HG02642 (cell line): ENCODE measurements at regions not wholly inside any gene's neighbourhood (a gene's known extent, or its start where the extent isn't known, plus 50 kb on each side); places are given as distances from the start of the nearest gene placed in this dataset.

ENCODE experiments used
- ATAC-seq: cut with Tn5 transposase; IDR thresholded peaks from one replicate; pipeline ENCODE4 v1.9.1; 2021; ENCODE audit warnings: mild to moderate bottlenecking; ENCODE audit not compliant: unreplicated experiment, poor library complexity

- ATAC-seq = no peak
Measured at GRCh38 chr13:64369121-64369520, 2861.0 kb downstream of the PCDH9 start.

GRCh38 chr13:64362564-64362963 lies 2867.6 kb downstream of the PCDH9 start:
- no peak for ATAC-seq

DNA sequence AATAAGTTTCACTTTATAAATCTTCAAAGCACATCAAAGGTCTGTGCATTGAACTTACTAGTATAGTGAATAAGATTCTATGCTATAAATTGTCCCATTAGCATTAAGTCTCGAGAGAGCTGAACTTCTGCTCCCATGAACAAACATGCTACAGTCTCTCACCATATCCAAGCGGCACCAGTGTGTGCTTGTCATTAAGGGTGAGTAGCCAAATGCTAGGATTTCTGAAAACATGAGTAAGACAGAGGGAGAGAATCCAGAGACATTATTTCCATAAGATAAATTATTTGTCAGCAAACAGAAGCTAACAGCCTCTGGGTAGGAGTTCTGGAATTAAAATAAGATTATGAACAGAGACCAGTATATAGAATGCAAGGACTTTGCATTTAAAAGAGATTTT lies 2882.5 kb downstream of the PCDH9 start:
- no peak for ATAC-seq

DNA sequence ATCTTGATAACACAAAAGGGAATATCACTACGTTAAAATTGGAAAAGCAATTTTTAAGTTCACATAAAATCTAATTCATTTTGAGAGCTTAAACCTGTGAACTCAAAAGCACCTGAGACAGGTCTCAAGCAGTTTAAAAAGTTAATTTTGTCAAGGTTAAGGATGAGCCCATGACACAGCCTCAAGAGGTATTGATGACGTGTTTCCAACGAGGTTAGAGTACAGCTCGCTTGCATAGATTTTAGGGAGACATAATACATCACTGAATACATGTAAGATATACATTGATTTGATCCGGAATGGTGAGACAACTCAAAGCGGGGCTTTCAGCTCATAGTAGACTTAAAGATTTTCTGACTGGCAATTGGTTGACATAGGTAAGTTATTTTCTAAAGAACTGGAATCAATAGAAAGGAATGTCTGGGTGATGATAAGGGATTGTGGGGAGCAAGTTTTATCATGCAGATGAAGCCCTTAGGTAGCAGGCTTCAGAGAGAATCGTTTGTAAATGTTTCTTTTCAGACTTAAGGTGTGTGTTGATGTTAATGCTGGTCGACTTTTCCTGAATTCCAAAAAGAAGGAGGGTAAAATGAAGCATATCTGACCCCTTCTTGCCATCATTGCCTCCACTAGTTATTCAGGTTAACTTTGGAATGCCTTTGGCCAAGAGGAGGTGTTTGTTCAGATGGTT lies 2890.6 kb downstream of the PCDH9 start:
- ATAC-seq = no peak

GRCh38 chr13:64338671-64339070 lies 2891.5 kb downstream of the PCDH9 start:
- ATAC-seq = no peak

- no peak for ATAC-seq
Measured at GRCh38 chr13:64333888-64334287, 2896.2 kb downstream of the PCDH9 start.

DNA sequence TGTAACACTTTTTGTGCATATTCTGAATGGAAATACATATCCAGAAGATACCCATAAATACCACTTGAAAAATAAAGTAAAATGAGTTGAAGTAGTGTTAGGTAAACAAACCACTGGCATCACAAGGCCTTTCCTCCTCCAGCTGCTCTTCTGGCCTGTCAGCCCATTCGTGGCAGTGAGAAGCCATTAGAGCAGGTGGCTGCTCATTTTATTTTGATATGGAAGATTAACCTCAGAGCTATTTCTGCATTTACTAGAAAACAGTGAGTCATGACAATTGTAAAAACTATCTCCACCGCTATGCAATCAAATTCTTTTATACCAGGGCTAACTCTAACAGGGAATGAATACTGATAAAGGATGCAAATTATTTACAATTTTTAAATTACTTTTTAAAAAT lies 2898.1 kb downstream of the PCDH9 start:
- no peak for ATAC-seq

DNA sequence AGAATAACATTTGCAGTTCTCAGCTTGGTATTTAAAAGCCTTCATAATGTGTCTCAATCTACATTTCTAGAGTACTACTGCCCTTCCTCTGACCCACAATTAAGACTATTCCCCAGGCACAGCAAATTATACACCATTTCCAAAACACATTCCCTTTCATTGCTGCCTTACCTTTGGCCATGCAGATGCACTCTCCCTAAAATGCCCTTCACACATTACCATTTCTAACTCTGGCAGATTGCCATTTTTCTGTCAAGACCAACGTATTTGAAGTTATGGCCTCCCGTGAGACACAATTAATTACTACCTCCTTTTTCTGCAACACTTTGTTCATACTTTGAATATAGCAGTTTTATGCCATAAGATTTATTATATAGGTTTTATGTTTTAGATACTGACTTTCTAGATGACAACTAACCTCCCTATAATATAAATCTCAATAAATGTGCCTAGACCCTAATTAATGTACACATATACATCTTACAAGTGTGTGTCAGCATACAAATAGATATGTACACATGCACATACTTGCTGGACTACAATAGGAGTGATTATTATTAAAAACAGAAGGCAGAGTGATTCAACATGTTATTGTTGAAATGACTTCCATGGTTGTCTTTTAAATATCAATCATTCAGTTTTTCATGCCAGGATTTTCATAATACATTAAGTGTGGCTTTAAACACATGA lies 2902.5 kb downstream of the PCDH9 start:
- no peak for ATAC-seq

GRCh38 chr13:64314331-64314730 lies 2898.7 kb upstream of the PCDH20 start:
- ATAC-seq = no peak

DNA sequence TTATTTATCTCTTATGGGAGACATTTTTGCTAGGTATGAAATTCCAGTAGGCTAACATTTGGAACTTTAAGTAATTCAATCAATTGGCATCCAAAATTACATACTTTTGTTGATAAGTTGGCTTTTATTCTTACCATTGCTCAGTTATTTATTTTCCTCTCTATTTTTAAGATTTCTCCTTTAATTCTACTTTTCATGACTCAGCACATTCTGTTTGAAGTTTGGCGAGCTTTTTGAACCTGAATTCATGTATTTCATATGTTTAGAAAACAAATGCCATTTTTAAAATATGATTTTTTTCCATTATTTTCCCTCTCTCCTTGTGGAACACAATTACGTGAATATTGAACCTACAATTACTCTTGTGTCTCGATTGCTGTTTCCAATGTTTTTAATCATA lies 2896.3 kb upstream of the PCDH20 start:
- ATAC-seq = no peak

- ATAC-seq = no peak
Measured at GRCh38 chr13:64311112-64311511, 2895.5 kb upstream of the PCDH20 start.

DNA sequence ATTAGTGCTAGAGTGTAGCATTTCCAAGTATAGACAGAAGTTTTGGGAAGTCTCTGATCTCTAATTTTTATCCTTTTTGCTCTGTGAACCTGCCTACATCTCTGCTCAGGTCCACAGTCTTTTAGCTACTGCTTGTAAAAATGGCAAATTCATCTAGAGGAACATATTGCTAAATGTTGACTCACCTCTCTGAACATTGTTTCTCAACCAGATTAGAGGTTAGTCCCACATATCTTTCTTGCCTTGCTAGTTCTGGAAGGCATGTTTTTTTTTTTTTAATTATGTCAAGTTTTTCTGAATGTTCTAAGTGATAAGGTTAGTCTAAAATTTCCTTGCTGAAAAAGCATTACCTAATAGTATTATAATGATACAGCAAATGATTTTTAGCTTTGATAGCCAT lies 2889.6 kb upstream of the PCDH20 start:
- no peak for ATAC-seq

- no peak for ATAC-seq
Measured at GRCh38 chr13:64300239-64300638, 2884.6 kb upstream of the PCDH20 start.

- ATAC-seq = no peak
Measured at GRCh38 chr13:64293923-64294322, 2878.3 kb upstream of the PCDH20 start.

GRCh38 chr13:64289702-64290101 lies 2874.1 kb upstream of the PCDH20 start:
- ATAC-seq = no peak

DNA sequence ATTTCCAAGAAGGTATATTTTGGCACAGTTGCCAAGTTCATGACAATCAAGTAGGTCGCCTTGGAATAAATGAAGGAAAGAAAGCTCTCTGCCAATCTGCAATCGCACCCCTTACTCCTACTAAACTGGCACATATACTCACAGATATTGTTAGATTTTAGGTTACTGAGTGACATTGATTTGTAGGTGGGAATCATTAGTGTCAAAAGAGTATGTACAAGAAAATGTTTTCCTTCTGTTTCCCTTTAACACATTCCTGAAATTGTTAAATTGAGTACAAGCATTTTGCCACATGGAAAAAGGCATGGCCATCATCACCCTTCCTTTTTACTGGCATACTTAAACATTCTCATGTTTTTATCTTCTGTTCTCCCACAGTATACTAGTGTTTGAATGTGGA lies 2868.3 kb upstream of the PCDH20 start:
- no peak for ATAC-seq

DNA sequence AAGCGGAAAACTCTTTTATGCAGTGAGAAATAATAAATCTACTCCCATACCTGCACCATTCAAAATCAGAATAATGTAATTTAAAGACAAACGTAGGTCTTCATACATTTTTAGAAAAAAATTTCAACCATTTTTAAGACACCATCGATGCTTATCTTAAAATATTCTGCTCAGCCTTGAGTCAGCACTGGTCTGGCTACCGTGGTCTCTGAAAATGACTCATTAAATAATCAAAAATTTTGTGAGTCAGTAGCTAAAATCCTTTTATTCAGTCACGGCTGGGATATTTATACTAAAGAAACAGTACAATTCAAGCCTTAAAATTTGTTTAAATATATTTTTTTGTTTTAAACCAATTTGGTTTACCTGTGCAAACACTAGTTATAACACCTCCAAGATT lies 2862.8 kb upstream of the PCDH20 start:
- no peak for ATAC-seq

DNA sequence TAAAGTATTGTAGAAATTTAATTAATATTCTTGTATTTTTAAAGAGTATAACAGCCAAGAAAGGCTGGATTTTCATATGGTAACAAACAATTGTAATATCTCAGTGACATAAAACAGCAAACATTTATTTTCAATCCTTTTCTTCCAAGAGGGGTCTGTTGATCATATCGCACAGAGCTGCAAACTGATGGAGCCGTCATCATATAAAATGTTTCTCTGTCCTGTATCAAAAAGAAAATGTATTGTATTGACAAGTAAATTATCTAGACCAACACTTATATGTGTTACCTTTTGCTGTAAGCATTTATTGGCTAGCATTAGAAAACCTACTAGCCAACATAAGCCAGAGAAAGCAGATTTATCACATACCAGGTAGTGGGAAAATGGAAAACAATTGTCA lies 2861.4 kb upstream of the PCDH20 start:
- ATAC-seq = no peak

DNA sequence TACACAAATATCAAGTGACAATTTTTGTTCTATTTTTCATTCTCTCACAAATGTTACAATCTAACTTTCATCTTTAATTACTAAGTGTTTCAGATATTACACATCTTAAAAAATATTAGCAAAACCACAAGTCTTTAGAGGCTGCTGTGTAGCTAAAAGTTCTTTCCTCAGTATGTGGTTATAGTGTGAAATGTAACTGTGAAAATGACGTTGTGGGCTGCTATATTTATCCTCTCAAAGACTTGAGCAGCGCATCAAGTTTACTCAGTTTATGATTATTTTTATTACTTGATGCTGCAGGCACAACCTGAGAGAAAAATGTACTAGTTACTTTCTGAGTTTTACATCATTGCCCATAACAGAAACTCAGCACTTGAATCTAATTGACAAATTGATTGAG lies 2860.6 kb upstream of the PCDH20 start:
- ATAC-seq = no peak

GRCh38 chr13:64274481-64275217 lies 2859.0 kb upstream of the PCDH20 start:
- no peak for ATAC-seq

GRCh38 chr13:64273780-64274179 lies 2858.1 kb upstream of the PCDH20 start:
- ATAC-seq = no peak
